ENCODE measurements at regions not wholly inside any gene's neighbourhood (a gene's known extent, or its start where the extent isn't known, plus 50 kb on each side); places are given as distances from the start of the nearest gene placed in this dataset.
A peak's percentile ranks its signal among the peaks of the same experiment; 100 is the strongest.

DNA sequence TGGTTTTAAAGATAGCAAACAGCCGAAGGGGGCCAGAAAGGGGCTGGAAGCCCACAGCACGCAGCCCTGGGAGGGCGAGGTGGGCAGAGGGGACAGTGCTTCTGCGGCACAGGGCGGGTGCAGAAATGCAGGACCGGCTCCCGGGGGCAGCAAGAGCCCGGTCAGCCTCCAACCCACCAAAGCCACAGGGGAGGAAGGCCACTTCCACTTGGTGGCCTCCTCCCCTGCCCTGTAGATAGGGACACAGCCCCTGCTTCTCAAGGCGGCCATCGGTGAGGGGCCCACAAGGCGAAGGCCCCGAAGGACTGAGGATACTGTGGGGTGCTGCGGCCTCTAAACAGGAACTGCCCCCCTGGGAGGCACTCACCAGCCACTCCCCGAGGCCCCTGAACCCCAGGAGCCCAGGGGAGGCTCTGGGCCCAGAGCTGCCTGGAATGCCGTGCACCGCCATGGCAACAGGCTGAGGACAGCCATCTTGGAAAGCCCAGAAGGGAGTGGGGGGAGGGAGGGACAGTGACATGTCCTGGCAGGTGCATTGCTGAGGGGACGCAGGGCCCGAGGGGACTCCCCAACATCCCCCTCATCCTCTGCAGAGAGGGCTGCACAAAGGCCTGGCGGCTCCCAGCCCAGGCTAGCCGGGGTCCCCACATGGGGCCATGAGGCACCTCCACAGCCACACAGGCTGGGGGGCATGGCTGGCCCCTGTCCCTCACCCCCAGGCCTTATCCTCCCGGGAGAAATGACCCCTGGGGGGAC, 114.7 kb downstream of the NCOR2 start:
- Mint-ChIP-seq H3K9me3 (ENCODE audit: low read depth) (no peaks in the 10 kb centered on the region), H3K4me1 (peaks cover 64% of the 10 kb centered on the region), H3K36me3 (peaks cover 4% of the 10 kb centered on the region), H3K27me3 (peaks cover 4% of the 10 kb centered on the region), H3K27ac (peak overlapping the region; percentile 84), H3K4me3 (peak overlapping the region; percentile 35)
- DNase-seq (no peak), ATAC-seq (peak; percentile 0)
- CTCF ChIA-PET: interaction anchor here (1.0 to 5.2 kb wide), 5 partner anchors 12 to 487 kb away, joined by 3 to 49 read pairs (median 3); no protein-coding TSS in a partner anchor

DNA sequence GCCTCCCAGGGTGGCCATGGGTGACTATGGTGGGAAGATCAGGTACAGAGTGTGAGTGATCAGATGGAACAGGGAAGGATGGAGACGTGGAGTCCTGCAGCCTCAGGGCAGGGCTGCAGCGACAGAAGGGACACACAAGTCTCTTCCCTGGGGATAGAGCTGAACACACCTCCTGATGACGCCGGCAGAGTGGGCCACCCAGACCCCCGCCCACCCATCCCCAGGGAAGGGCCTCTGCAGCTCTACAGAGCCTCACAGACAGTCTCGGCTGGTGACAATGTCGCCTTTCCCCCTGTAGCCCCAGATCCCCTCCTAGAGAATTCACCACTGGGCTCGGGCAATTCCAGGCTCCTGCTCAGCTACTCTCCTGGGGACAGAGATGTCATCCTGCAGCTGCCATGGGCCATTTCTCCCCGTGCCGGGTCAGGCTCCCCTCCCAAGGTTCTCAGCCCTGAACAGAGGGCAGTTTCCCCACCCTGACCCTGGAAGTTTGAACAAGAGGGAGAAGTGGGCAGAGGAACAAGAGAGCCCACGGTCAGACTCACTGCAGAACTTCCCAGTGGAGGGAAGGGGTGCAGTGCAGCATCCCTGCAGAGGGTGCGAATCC, 115.7 kb downstream of the NCOR2 start:
- DNase-seq (no peak), ATAC-seq (no peak)
- H3K4me3 Mint-ChIP-seq: no peak overlapping the region
- H3K27me3 Mint-ChIP-seq: peaks cover 4% of the 10 kb centered on the region
- peaks cover 4% of the 10 kb centered on the region for H3K36me3 Mint-ChIP-seq
- peak overlapping the region; percentile 59 for H3K27ac Mint-ChIP-seq
- peaks cover 58% of the 10 kb centered on the region for H3K4me1 Mint-ChIP-seq
- CTCF ChIA-PET: interaction anchor here (1.7 kb wide), 1 partner anchor 13 kb away, joined by 3 read pairs; no protein-coding TSS in a partner anchor
- H3K9me3 Mint-ChIP-seq (ENCODE audit: low read depth): no peaks in the 10 kb centered on the region

DNA sequence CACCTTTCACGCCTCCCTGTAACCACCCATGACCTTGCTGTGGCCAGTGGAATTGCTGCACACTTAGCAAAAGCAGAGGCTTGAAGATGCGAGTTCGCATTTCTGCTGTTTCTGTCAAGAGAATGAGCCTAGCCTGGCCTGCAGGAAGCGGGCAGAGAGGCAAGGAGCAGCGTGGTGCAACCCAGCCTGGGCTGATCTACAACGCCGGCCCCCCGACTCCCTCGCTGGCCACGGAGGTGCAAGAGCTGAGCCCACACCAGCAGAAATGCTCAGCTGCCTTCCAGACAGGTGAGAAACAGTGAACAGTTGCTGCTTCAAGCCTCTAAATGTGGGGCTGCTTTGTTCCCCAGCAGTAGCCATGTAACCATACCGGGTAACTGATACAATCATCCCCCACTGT, 116.4 kb downstream of the NCOR2 start:
- DNase-seq: no peak
- Mint-ChIP-seq H3K27ac (peak overlapping the region; percentile 59), H3K4me3 (no peak overlapping the region), H3K27me3 (peaks cover 4% of the 10 kb centered on the region), H3K9me3 (ENCODE audit: low read depth) (no peaks in the 10 kb centered on the region), H3K36me3 (peaks cover 4% of the 10 kb centered on the region), H3K4me1 (peaks cover 50% of the 10 kb centered on the region)
- no peak for ATAC-seq
- CTCF ChIA-PET: interaction anchor here (1.7 kb wide), 1 partner anchor 13 kb away, joined by 3 read pairs; no protein-coding TSS in a partner anchor

DNA sequence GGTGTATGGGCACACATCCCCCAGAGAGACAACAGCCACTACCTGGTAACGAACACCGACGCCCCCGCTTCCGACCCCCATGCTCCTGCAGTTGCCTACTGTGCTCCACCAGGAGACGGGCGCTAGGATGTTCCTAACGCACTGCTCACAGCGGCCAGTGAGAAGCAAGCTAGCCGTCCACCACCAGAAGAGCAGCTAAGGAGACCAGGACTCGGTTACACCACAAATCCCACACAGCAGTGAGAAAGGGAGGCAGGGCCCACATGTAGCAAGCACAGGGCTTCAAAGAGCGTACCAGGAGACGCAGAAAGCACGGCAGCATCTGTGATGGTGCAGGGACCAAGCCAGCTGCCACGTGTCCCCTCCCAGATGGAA, 117.0 kb downstream of the NCOR2 start:
- Mint-ChIP-seq H3K36me3 (peaks cover 4% of the 10 kb centered on the region), H3K27ac (no peak overlapping the region), H3K27me3 (peaks cover 4% of the 10 kb centered on the region), H3K4me1 (peaks cover 47% of the 10 kb centered on the region), H3K9me3 (ENCODE audit: low read depth) (no peaks in the 10 kb centered on the region), H3K4me3 (no peak overlapping the region)
- ATAC-seq (no peak), DNase-seq (no peak)
- CTCF ChIA-PET: interaction anchor here (1.7 kb wide), 1 partner anchor 14 kb away, joined by 3 read pairs; no protein-coding TSS in a partner anchor

DNA sequence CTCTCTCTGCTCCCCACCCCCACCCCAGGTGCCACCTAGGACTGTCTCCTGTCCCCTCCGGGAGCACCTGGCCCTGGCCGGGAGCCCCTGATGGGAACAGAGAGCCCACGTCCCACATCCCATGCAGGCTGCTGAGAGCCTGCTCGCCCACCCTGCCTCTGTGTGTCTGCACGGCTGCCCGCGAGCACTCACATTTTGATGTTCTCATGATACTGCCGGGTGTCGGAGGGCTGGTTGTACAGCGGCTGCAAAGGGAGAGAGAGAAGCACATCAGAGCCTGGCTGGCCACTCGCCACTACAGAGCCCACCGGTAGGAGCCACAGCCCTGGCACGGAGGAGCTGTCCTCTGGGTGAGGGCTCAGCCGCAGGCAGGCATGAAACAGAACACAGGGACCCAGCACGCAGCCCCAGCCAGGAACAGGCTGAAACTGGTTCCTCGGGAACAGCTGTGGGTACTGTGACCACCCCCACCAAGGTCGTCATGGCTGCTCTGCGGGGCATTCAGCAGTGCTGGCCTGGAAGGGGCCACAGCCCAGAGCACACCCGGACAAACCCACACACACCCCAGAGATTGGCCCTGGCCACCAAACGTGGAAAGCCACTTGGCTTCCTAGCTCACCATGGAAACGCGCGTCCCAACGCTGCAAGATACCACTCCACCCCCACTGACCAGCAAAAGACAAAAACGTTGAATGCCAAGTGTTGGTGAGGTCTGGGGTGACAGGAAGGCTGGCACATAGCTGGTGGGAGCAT, 117.6 kb downstream of the NCOR2 start:
- DNase-seq: no peak
- H3K4me1 Mint-ChIP-seq: peaks cover 42% of the 10 kb centered on the region
- H3K27ac Mint-ChIP-seq: no peak overlapping the region

DNA sequence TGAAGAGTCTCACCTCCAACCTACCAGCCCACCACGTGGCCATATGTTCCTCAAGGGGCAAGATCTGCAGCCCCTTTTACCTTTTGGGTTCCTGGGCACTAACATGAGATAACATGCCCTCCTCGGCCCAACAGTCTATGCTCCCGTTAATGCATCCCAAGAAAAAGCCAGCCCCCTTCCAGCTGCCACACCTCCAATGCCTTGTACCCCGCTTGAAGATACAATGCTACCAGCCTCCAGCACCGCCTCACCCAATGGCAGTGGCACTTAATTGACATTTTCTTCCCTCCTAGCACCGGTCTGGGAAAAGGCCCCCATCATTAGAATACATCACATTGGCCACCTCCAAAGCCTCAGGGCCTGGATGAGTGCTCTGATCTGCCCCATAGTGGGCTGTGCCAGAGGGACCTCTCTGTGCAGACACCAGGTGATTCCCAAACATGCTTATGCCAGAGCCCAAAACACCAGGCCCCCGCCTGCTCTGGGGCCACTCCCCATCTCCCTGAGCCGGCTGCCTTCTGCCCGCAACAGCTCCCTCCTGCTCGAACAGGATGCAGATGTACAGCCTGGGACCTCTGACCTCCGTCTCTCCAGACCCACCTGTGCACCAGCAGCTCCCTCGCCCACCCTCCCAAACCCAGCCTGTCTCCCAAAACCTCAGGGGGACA, 118.3 kb downstream of the NCOR2 start:
- DNase-seq (no peak), ATAC-seq (no peak)
- CTCF ChIA-PET: no interaction called here
- H3K36me3 Mint-ChIP-seq: no peaks in the 10 kb centered on the region
- no peak overlapping the region for H3K4me3 Mint-ChIP-seq
- H3K27ac Mint-ChIP-seq: no peak overlapping the region
- H3K4me1 Mint-ChIP-seq: peaks cover 35% of the 10 kb centered on the region
- H3K9me3 Mint-ChIP-seq (ENCODE audit: low read depth): no peaks in the 10 kb centered on the region
- H3K27me3 Mint-ChIP-seq: no peaks in the 10 kb centered on the region

More for the DNA sequence above, 117.6 kb downstream of the NCOR2 start:
- ATAC-seq: no peak
- CTCF ChIA-PET: no interaction called here
- Mint-ChIP-seq H3K4me3 (no peak overlapping the region), H3K36me3 (peaks cover 3% of the 10 kb centered on the region), H3K27me3 (peaks cover under 1% of the 10 kb centered on the region), H3K9me3 (ENCODE audit: low read depth) (no peaks in the 10 kb centered on the region)

DNA sequence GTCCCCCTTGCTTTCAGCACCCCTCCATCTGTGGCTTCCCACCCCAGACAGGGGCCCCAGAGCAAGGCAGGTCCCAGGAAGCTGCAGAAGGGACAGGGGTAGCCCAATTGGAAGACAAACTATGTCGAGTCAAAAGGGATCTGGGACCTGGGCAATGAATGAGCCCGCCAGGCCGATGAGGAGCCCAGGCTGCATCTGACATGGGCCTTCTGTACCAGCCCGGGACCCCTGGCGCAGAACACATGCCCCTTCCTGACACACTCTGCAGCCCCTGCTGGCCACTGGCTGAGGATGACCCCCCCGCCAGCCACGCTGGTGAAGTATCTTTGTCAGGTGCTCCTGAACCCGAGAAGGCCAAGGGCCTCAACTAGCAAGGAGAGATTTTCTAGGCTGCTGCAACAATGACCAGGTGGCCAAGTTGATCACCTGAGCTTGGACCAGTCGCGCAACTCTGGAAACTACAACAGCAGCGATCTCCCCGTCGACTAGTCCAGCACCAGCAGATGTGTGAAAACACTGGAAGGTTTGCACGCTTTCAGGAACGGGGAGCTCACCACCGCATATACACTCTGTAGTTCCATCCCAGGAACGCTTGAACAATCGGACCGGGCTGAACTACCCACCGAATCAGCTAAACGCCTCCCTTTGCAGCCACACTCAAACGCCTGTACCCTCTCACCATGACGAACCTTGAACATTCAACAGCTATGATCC, 119.0 kb downstream of the NCOR2 start:
- H3K4me3 Mint-ChIP-seq: no peak overlapping the region
- no peak overlapping the region for H3K27ac Mint-ChIP-seq
- H3K4me1 Mint-ChIP-seq: peaks cover 28% of the 10 kb centered on the region
- H3K27me3 Mint-ChIP-seq: no peaks in the 10 kb centered on the region
- ATAC-seq (no peak), DNase-seq (no peak)
- no peaks in the 10 kb centered on the region for H3K9me3 Mint-ChIP-seq (ENCODE audit: low read depth)
- no peaks in the 10 kb centered on the region for H3K36me3 Mint-ChIP-seq
- CTCF ChIA-PET: no interaction called here

DNA sequence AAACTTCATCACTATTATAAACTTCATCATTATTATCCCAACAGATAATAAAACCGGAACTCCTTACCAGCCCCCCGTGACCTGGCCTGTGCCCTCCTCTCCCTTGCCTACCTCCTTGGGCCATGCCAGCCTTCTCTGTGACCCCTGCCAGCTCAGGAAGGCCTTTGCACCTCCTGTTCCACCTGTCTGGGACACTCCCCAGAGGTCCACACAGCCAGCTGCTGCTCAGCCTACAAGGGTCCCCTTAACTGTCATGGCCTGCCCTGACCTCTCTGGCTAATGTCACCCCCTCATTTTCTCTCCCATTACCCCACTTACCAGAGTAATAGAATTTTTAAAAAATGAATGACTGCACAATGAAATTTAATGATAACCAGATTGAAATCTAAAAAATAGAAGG, 121.0 kb downstream of the NCOR2 start:
- no peak for DNase-seq
- H3K27me3 Mint-ChIP-seq: no peaks in the 10 kb centered on the region
- no peak for ATAC-seq
- no peak overlapping the region for H3K27ac Mint-ChIP-seq
- no peak overlapping the region for H3K4me3 Mint-ChIP-seq
- H3K9me3 Mint-ChIP-seq (ENCODE audit: low read depth): no peaks in the 10 kb centered on the region
- H3K4me1 Mint-ChIP-seq: peaks cover 11% of the 10 kb centered on the region
- no peaks in the 10 kb centered on the region for H3K36me3 Mint-ChIP-seq
- CTCF ChIA-PET: no interaction called here

DNA sequence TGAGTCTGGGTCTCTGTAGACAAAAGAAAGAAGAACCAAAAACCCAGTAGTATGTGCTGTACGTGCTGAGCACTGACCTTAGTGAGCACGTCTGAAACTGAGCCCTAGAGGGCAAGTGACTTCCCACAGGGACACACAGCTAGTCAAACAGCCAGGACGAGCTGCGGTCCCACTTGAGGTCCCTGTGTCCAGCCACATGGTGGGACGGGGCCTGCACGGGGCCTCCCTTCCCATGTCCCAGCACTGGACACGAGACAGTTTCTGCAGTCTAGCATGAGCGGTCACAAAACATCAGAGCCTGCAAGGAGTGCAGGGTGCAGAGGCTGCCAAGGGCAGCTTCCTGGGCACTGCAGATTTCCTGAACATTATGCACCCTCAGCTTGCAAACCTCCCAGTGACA, 121.6 kb downstream of the NCOR2 start:
- Mint-ChIP-seq H3K27ac (no peak overlapping the region), H3K36me3 (no peaks in the 10 kb centered on the region), H3K4me1 (peaks cover 6% of the 10 kb centered on the region), H3K27me3 (no peaks in the 10 kb centered on the region), H3K9me3 (ENCODE audit: low read depth) (no peaks in the 10 kb centered on the region), H3K4me3 (no peak overlapping the region)
- DNase-seq (no peak), ATAC-seq (no peak)
- CTCF ChIA-PET: no interaction called here

DNA sequence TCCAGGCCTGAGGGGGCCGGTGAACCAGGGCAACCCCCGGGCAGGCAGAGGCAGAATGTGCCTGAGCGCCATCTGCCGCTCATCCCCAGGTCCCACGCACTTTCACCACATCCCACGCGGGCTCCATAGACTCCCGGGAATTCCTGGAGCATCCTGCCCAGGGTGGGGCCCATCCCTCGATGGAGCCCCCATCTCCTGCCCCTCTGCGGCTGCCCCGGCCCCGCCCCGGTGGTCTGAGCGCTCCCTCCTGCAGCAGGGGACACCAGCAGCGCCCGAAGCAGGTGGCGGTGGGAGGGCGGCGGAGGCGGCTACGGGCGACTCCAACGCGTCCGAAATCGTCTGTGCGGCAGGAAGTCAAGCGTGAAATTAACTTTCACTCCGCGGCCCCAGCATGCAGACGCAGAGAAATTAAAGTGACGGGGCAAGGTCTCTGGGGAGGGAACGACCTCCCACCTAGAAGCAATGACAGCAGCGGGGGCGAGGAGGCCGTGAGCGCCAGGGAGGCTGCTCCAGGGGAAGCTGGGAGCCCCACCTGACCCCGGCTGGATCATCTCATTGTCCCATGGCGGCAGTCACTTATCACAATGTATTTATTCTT, 122.2 kb downstream of the NCOR2 start:
- Mint-ChIP-seq H3K9me3 (ENCODE audit: low read depth) (no peaks in the 10 kb centered on the region), H3K27me3 (no peaks in the 10 kb centered on the region), H3K36me3 (no peaks in the 10 kb centered on the region), H3K4me3 (no peak overlapping the region), H3K4me1 (no peaks in the 10 kb centered on the region), H3K27ac (no peak overlapping the region)
- no peak for ATAC-seq
- CTCF ChIA-PET: no interaction called here
- no peak for DNase-seq

DNA sequence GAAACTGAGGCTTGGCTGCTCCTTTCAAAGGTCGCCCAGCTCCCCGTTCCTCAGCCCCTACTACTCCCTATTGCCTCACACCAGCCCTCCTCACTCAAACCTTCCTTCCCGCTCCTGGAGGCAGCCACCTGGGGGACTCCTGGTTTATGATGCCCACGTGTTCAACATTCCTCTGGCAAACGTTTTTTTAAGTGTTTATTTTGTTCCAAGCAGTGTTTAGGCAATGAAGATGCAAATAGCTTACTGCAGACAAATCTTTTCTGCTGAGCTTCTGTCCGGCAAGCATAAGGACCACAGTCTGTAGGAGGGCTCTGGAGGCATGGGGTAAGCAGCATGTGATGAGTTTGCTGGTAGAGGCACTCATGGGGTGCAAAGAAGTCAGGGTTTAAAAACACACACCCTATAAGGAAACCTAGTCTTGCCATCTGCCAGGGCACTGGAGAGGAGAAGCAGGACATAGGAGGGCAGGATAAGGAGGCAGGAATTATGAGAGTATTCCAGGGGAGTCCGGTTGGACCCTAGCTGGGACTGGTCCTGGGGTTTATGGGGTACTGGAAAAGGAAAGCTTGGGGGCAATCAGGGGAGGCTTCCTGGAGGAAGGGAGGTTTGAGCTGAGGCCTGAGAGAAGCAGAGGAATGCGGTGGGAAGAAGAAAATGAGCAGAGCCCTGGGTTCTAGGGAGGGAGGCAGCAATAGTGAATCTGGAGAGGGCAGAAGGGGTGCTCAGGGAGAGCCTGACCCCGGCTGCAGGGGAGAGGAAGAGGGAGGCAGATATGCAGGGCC, 123.3 kb downstream of the NCOR2 start:
- Mint-ChIP-seq H3K27ac (peak overlapping the region; percentile 11), H3K36me3 (no peaks in the 10 kb centered on the region)
- CTCF ChIA-PET: no interaction called here

DNA sequence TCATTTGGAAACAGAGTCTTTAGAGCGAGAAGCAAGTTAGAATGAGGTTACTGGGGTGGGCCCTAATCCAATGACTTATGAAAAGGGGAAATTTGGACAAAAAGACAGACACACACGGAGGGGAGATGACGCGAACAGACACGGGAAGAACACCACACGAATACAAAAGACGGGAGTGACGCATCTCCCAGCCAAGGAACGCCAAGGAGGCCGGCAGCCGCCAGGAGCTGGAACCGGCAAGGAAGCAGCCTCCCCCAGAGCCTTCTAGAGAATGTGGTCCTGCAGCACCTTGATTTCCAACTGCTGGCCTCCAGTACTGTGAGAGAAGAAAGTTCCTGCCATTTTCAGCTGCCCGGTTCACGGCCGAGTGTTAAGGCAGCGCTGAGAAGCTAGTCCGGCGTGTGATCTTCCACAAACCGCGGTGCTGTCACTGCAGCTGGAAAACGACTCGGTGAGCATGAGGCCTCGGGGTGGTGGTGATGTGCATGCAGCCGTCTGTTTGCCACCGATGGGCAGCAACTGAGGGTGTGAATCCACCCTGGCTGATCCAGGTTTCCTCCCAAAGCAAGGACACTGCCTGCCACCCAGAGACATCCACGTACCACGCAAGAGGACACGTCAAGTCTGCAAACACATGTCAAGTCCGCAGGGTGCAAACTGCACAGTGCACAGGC, 124.5 kb downstream of the NCOR2 start:
- CTCF ChIA-PET: no interaction called here
- Mint-ChIP-seq H3K27ac (no peak overlapping the region), H3K4me3 (no peak overlapping the region), H3K4me1 (no peaks in the 10 kb centered on the region), H3K36me3 (no peaks in the 10 kb centered on the region), H3K27me3 (no peaks in the 10 kb centered on the region), H3K9me3 (ENCODE audit: low read depth) (no peaks in the 10 kb centered on the region)
- no peak for DNase-seq
- ATAC-seq: no peak

More for the DNA sequence above, 123.3 kb downstream of the NCOR2 start:
- Mint-ChIP-seq H3K4me1 (no peaks in the 10 kb centered on the region), H3K9me3 (ENCODE audit: low read depth) (no peaks in the 10 kb centered on the region), H3K4me3 (no peak overlapping the region), H3K27me3 (no peaks in the 10 kb centered on the region)
- DNase-seq (no peak), ATAC-seq (no peak)
